GM12864 (cell line): ENCODE measurements at regions not wholly inside any gene's neighbourhood (a gene's known extent, or its start where the extent isn't known, plus 50 kb on each side); places are given as distances from the start of the nearest gene placed in this dataset.

Source experiments
- DNase-seq: peaks from one replicate; pipeline ENCODE4 v3.0.0-alpha.2; 2011; ENCODE audit warnings: low read depth
- H3K4me3 ChIP-seq: 2 replicates; pipeline ENCODE4 v1.5.1; 2011; ENCODE audit warnings: mild to moderate bottlenecking, low read depth, low read length, control low read depth
- CTCF ChIP-seq: IDR thresholded peaks from 2 replicates; pipeline ENCODE4 v1.5.1; 2011; ENCODE audit warnings: low read depth, mild to moderate bottlenecking, moderate library complexity, low read length, control low read depth, inconsistent platforms; ENCODE audit errors: missing control alignments

GRCh38 chr6:106803188-106803587, 171.3 kb downstream of the CD24 start:
- DNase-seq: no peak
- TF ChIP-seq CTCF: no peak
- H3K4me3 ChIP-seq: no peak overlapping the region

GRCh38 chr6:106802139-106802538, 172.4 kb downstream of the CD24 start:
- DNase-seq: no peak
- H3K4me3 ChIP-seq: no peak overlapping the region
- no peak for TF ChIP-seq CTCF

DNA sequence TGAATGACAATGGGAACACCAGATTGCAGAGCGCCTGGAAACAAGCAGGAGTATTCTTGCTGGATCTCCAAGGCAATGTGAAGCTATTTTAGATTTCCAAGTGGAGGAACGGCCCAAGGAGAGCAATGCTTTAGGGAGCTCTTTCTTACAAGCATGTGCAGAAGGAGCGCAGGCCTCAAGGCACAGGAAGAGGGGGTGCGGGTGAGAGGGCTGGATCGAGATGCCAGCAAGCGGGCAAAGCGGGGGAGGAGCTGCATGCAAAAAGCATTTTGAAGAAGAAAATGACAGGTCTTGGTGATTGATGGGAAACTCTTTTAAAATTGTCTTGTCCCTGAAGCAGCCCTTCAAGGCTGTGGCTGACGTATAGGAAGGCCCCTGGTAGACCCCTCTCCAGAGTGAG, 171.9 kb downstream of the QRSL1 start:
- TF ChIP-seq CTCF: no peak
- H3K4me3 ChIP-seq: no peak overlapping the region
- DNase-seq: no peak

GRCh38 chr6:106800379-106800778, 171.0 kb downstream of the QRSL1 start:
- no peak for DNase-seq
- H3K4me3 ChIP-seq: no peak overlapping the region
- TF ChIP-seq CTCF: no peak

DNA sequence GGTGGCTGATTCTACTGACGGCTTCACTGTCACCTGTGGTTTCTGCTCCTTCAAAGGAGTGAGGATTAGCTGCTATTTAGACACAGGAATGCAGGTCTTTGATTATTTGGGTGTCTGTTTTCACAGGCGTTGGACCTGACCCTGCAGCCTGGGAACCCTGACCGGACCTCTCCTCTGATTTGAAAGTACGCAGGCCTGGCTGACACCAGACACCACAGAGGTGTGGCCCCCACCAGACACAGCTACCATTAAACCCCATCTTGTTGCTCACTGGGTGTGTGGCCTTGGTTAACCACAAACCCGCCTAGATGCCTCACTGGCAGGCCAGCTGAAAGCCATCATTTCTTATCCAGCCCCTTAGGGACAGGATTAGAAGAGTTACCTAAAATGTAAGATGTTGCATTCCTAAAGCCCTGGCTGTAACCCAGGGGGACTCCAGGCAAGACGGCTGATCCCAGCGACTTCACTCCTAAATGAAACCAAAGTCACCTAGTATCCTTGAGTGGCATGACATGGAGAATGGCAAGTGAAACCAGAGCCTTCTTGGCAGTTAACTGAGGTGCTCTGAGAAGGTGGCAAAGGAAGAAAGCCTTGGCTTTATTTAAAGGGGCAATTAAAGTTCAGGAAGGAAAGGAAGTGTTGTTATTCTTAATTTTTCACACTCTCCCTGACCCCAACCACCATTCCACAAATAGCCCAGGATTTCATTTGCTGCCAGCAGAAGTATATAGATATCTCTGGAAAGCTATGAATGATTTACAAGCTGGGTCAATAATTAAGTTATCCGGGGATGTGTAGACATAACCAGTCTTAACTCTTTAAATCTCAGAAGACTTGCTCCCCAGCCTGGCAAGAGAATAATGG, 169.9 kb downstream of the QRSL1 start:
- no peak for TF ChIP-seq CTCF
- DNase-seq: no peak

GRCh38 chr6:106797186-106797585, 167.8 kb downstream of the QRSL1 start:
- H3K4me3 ChIP-seq: no peak overlapping the region
- DNase-seq: no peak
- TF ChIP-seq CTCF: no peak

More for the DNA sequence above, 169.9 kb downstream of the QRSL1 start:
- H3K4me3 ChIP-seq: no peak overlapping the region

DNA sequence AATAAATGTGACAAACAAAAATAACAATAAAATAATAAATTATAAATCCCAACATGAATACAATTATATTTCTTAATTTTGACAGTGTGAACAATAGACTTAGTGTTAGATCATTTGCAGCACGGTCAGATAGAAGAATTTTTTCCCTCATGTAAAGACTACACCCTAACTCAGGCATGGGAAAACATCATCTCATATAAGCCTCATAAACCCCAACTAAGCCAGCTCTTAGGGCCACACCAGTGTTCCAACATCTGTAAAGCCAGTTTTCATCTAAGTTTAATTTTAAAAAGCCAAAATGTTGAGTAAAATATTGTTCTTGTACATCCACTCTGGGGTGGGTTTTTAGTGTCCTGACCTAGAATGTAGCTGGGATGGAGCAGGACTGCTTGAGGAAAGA, 167.4 kb downstream of the QRSL1 start:
- no peak for TF ChIP-seq CTCF
- DNase-seq: no peak

More for the DNA sequence above, 167.4 kb downstream of the QRSL1 start:
- H3K4me3 ChIP-seq: no peak overlapping the region
